ENCODE measurements at regions not wholly inside any gene's neighbourhood (a gene's known extent, or its start where the extent isn't known, plus 50 kb on each side); places are given as distances from the start of the nearest gene placed in this dataset.
"Not testable (repeated sequence)": the region's sequence is repeated elsewhere in the genome, so short reads cannot be mapped to it uniquely, and the experiment has no call there.

GRCh38 chr17:27946513-27946912 is 53.3 kb upstream of the LYRM9 start:
- Mint-ChIP-seq H3K27me3 (peaks cover 3% of the 10 kb centered on the region), H3K4me1 (ENCODE audit: low read depth) (no peaks in the 10 kb centered on the region), H3K36me3 (ENCODE audit: low read depth) (no peaks in the 10 kb centered on the region), H3K9me3 (no peaks in the 10 kb centered on the region), H3K27ac (no peak overlapping the region), H3K4me3 (no peak overlapping the region)
- Histone ChIP-seq H3K4me3 (ENCODE audit: low read length) (no peak overlapping the region), H3K36me3 (ENCODE audit: insufficient read depth, low read length) (no peaks in the 10 kb centered on the region), H3K27ac (ENCODE audit: low read depth in 1 of 2, low read length in 2 of 2) (no peak overlapping the region), H3K27me3 (ENCODE audit: control insufficient read depth in 1 of 2, insufficient read depth in 2 of 2, low read length in 2 of 2) (peaks cover 0 to 4% of the 10 kb centered on the region in 2 experiments), H3K9me3 (ENCODE audit: control insufficient read depth in 1 of 2, insufficient read depth in 1 of 2, low read length in 2 of 2) (no peaks in the 10 kb centered on the region), H3K4me1 (ENCODE audit: insufficient read depth, low read length) (no peaks in the 10 kb centered on the region)
- ChIA-PET CTCF (no interaction called here), POLR2A (interaction anchor here (0.6 kb wide), 1 partner anchor 21 kb away, joined by 3 read pairs; no protein-coding TSS in a partner anchor)
- no peak for ATAC-seq (ENCODE audit: poor library complexity)
- intact Hi-C loops (cut with DNase I, micrococcal nuclease), result no loop called here
- no peak for DNase-seq
- TF ChIP-seq CTCF (IDR thresholded peaks at IDR 0.05), result no peak

GRCh38 chr17:27947005-27947406 is 53.8 kb upstream of the LYRM9 start:
- CTCF ChIA-PET, result no interaction called here
- Histone ChIP-seq H3K4me1 (ENCODE audit: insufficient read depth, low read length) (no peaks in the 10 kb centered on the region), H3K36me3 (ENCODE audit: insufficient read depth, low read length) (no peaks in the 10 kb centered on the region), H3K27ac (ENCODE audit: low read depth in 1 of 2, low read length in 2 of 2) (no peak overlapping the region), H3K27me3 (ENCODE audit: control insufficient read depth in 1 of 2, insufficient read depth in 2 of 2, low read length in 2 of 2) (peaks cover 0 to 4% of the 10 kb centered on the region in 2 experiments), H3K4me3 (ENCODE audit: low read length) (no peak overlapping the region), H3K9me3 (ENCODE audit: control insufficient read depth in 1 of 2, insufficient read depth in 1 of 2, low read length in 2 of 2) (no peaks in the 10 kb centered on the region)
- H3K9me3 Mint-ChIP-seq, result no peaks in the 10 kb centered on the region
- no peak for ATAC-seq (ENCODE audit: poor library complexity)
- H3K27me3 Mint-ChIP-seq, result peaks cover 3% of the 10 kb centered on the region
- TF ChIP-seq CTCF (IDR thresholded peaks at IDR 0.05), result no peak
- H3K36me3 Mint-ChIP-seq (ENCODE audit: low read depth), result no peaks in the 10 kb centered on the region
- no peaks in the 10 kb centered on the region for H3K4me1 Mint-ChIP-seq (ENCODE audit: low read depth)
- H3K27ac Mint-ChIP-seq, result no peak overlapping the region
- intact Hi-C loops (cut with DNase I, micrococcal nuclease), result no loop called here
- DNase-seq, result no peak
- POLR2A ChIA-PET, result interaction anchor here (0.6 kb wide), 1 partner anchor 22 kb away, joined by 3 read pairs; no protein-coding TSS in a partner anchor
- no peak overlapping the region for H3K4me3 Mint-ChIP-seq

- CTCF ChIA-PET, result no interaction called here
- peaks cover 9% of the 10 kb centered on the region for H3K27me3 Mint-ChIP-seq
- DNase-seq, result no peak
- POLR2A ChIA-PET, result no interaction called here
- no peak overlapping the region for H3K27ac ChIP-seq (ENCODE audit: low read depth in 1 of 2, low read length in 2 of 2)
- H3K36me3 ChIP-seq (ENCODE audit: insufficient read depth, low read length), result no peaks in the 10 kb centered on the region
- peaks cover 0 to 8% of the 10 kb centered on the region in 2 experiments for H3K27me3 ChIP-seq (ENCODE audit: control insufficient read depth in 1 of 2, insufficient read depth in 2 of 2, low read length in 2 of 2)
- H3K4me3 ChIP-seq (ENCODE audit: low read length), result no peak overlapping the region
- no peaks in the 10 kb centered on the region for H3K9me3 Mint-ChIP-seq
- no peaks in the 10 kb centered on the region for H3K4me1 ChIP-seq (ENCODE audit: insufficient read depth, low read length)
- ATAC-seq (ENCODE audit: poor library complexity), result no peak
- H3K9me3 ChIP-seq (ENCODE audit: control insufficient read depth in 1 of 2, insufficient read depth in 1 of 2, low read length in 2 of 2), result no peaks in the 10 kb centered on the region
- no peak overlapping the region for H3K27ac Mint-ChIP-seq
- H3K4me1 Mint-ChIP-seq (ENCODE audit: low read depth), result no peaks in the 10 kb centered on the region
- H3K4me3 Mint-ChIP-seq, result no peak overlapping the region
- intact Hi-C loops (cut with DNase I, micrococcal nuclease), result no loop called here
- TF ChIP-seq CTCF (IDR thresholded peaks at IDR 0.05), result no peak
- H3K36me3 Mint-ChIP-seq (ENCODE audit: low read depth), result no peaks in the 10 kb centered on the region
Observed at GRCh38 chr17:27949304-27949703, 56.1 kb upstream of the LYRM9 start.

GRCh38 chr17:27950225-27950624 is 57.1 kb upstream of the LYRM9 start:
- CTCF ChIA-PET; H3K27me3 ChIP-seq (ENCODE audit: control insufficient read depth in 1 of 2, insufficient read depth in 2 of 2, low read length in 2 of 2); intact Hi-C loops (cut with DNase I, micrococcal nuclease); H3K9me3 ChIP-seq (ENCODE audit: control insufficient read depth in 1 of 2, insufficient read depth in 1 of 2, low read length in 2 of 2); H3K4me1 Mint-ChIP-seq (ENCODE audit: low read depth); POLR2A ChIA-PET; H3K36me3 ChIP-seq (ENCODE audit: insufficient read depth, low read length); H3K4me3 ChIP-seq (ENCODE audit: low read length); H3K4me3 Mint-ChIP-seq; H3K27ac ChIP-seq (ENCODE audit: low read depth in 1 of 2, low read length in 2 of 2); ATAC-seq (ENCODE audit: poor library complexity); H3K27ac Mint-ChIP-seq; H3K9me3 Mint-ChIP-seq; H3K4me1 ChIP-seq (ENCODE audit: insufficient read depth, low read length); DNase-seq; H3K36me3 Mint-ChIP-seq (ENCODE audit: low read depth): not testable (repeated sequence)
- peaks cover 18% of the 10 kb centered on the region for H3K27me3 Mint-ChIP-seq
